SH-SY5Y (cell line): ENCODE measurements at regions not wholly inside any gene's neighbourhood (a gene's known extent, or its start where the extent isn't known, plus 50 kb on each side); places are given as distances from the start of the nearest gene placed in this dataset.

Experiments
- GATA2 ChIP-seq: IDR thresholded peaks from 2 replicates; pipeline ENCODE4 v1.6.1; 2011; ENCODE audit warnings: mild to moderate bottlenecking, low read depth, low read length
- GATA3 ChIP-seq: IDR thresholded peaks from 2 replicates; pipeline ENCODE4 v1.6.1; 2011; ENCODE audit warnings: low read depth, mild to moderate bottlenecking, low read length, moderate library complexity

- TF ChIP-seq GATA2 (no peak), GATA3 (no peak)
These were observed 926.3 kb downstream of the TAF11L14 start for GRCh38 chr5:18560602-18561001.
